ENCODE measurements at regions not wholly inside any gene's neighbourhood (a gene's known extent, or its start where the extent isn't known, plus 50 kb on each side); places are given as distances from the start of the nearest gene placed in this dataset.

GRCh38 chr13:54216221-54216620 lies 1187.6 kb downstream of the OLFM4 start:
- no peak overlapping the region for H3K27ac ChIP-seq (ENCODE audit: low read depth in 1 of 2, low read length in 1 of 2)
- WGBS, 2 donors, result 57 to 66% methylated on average over 2 of the region's 2 CpGs
- no peaks in the 10 kb centered on the region for H3K36me3 ChIP-seq (ENCODE audit: control insufficient read depth in 4 of 4, insufficient read depth in 4 of 4, low read length in 4 of 4)
- H3K9me3 ChIP-seq (ENCODE audit: control insufficient read depth in 4 of 4, insufficient read depth in 3 of 4, low read length in 3 of 4), result no peaks in the 10 kb centered on the region
- DNase-seq (no peak), ATAC-seq (ENCODE audit: insufficient read depth, low FRiP score) (no peak)
- no peaks in the 10 kb centered on the region for H3K4me1 ChIP-seq (ENCODE audit: control insufficient read depth in 5 of 5, insufficient read depth in 5 of 5, low read length in 5 of 5)
- no peak for TF ChIP-seq CTCF (IDR thresholded peaks at IDR 0.05; ENCODE audit: control extremely low read depth, extremely low read depth)
- no peaks in the 10 kb centered on the region for H3K27me3 ChIP-seq (ENCODE audit: control insufficient read depth in 3 of 3, insufficient read depth in 3 of 3, low read length in 2 of 3)
- H3K9ac ChIP-seq (ENCODE audit: insufficient read depth in 1 of 2, low read length in 2 of 2), result no peak overlapping the region
- H3K4me3 ChIP-seq, result no peak overlapping the region

GRCh38 chr13:54226876-54227275 lies 1198.3 kb downstream of the OLFM4 start:
- TF ChIP-seq CTCF (IDR thresholded peaks at IDR 0.05; ENCODE audit: control extremely low read depth, extremely low read depth), result no peak
- no peak for DNase-seq
- Histone ChIP-seq H3K27ac (ENCODE audit: low read depth in 1 of 2, low read length in 1 of 2) (no peak overlapping the region), H3K27me3 (ENCODE audit: control insufficient read depth in 3 of 3, insufficient read depth in 3 of 3, low read length in 2 of 3) (peaks cover 0 to 3% (median 0%) of the 10 kb centered on the region in 3 donors), H3K9me3 (ENCODE audit: control insufficient read depth in 4 of 4, insufficient read depth in 3 of 4, low read length in 3 of 4) (no peaks in the 10 kb centered on the region), H3K4me1 (ENCODE audit: control insufficient read depth in 5 of 5, insufficient read depth in 5 of 5, low read length in 5 of 5) (no peaks in the 10 kb centered on the region), H3K9ac (ENCODE audit: insufficient read depth in 1 of 2, low read length in 2 of 2) (no peak overlapping the region), H3K36me3 (ENCODE audit: control insufficient read depth in 4 of 4, insufficient read depth in 4 of 4, low read length in 4 of 4) (no peaks in the 10 kb centered on the region), H3K4me3 (no peak overlapping the region)
- no peak for ATAC-seq (ENCODE audit: insufficient read depth, low FRiP score)
- WGBS, 2 donors, result 76 to 81% methylated on average over 1 of the region's 1 CpG

- ATAC-seq (ENCODE audit: insufficient read depth, low FRiP score), result no peak
- no peak for DNase-seq
- no peak overlapping the region for H3K9ac ChIP-seq (ENCODE audit: insufficient read depth in 1 of 2, low read length in 2 of 2)
- H3K27me3 ChIP-seq (ENCODE audit: control insufficient read depth in 3 of 3, insufficient read depth in 3 of 3, low read length in 2 of 3), result peaks cover 0 to 3% (median 0%) of the 10 kb centered on the region in 3 donors
- H3K27ac ChIP-seq (ENCODE audit: low read depth in 1 of 2, low read length in 1 of 2), result no peak overlapping the region
- H3K4me1 ChIP-seq (ENCODE audit: control insufficient read depth in 5 of 5, insufficient read depth in 5 of 5, low read length in 5 of 5), result no peaks in the 10 kb centered on the region
- no peaks in the 10 kb centered on the region for H3K9me3 ChIP-seq (ENCODE audit: control insufficient read depth in 4 of 4, insufficient read depth in 3 of 4, low read length in 3 of 4)
- 33 to 70% methylated on average over 1 of the region's 1 CpG for WGBS, 2 donors
- TF ChIP-seq CTCF (IDR thresholded peaks at IDR 0.05; ENCODE audit: control extremely low read depth, extremely low read depth), result no peak
- no peak overlapping the region for H3K4me3 ChIP-seq
- no peaks in the 10 kb centered on the region for H3K36me3 ChIP-seq (ENCODE audit: control insufficient read depth in 4 of 4, insufficient read depth in 4 of 4, low read length in 4 of 4)
These were observed 1204.1 kb downstream of the OLFM4 start for GRCh38 chr13:54232700-54233099.

GRCh38 chr13:54234607-54235006 lies 1206.0 kb downstream of the OLFM4 start:
- no peaks in the 10 kb centered on the region for H3K4me1 ChIP-seq (ENCODE audit: control insufficient read depth in 5 of 5, insufficient read depth in 5 of 5, low read length in 5 of 5)
- no peaks in the 10 kb centered on the region for H3K9me3 ChIP-seq (ENCODE audit: control insufficient read depth in 4 of 4, insufficient read depth in 3 of 4, low read length in 3 of 4)
- no peak for TF ChIP-seq CTCF (IDR thresholded peaks at IDR 0.05; ENCODE audit: control extremely low read depth, extremely low read depth)
- H3K4me3 ChIP-seq, result no peak overlapping the region
- no peak overlapping the region for H3K9ac ChIP-seq (ENCODE audit: insufficient read depth in 1 of 2, low read length in 2 of 2)
- DNase-seq (no peak), ATAC-seq (ENCODE audit: insufficient read depth, low FRiP score) (no peak)
- 84 to 92% methylated on average over 7 of the region's 7 CpGs for WGBS, 2 donors
- no peak overlapping the region for H3K27ac ChIP-seq (ENCODE audit: low read depth in 1 of 2, low read length in 1 of 2)
- H3K27me3 ChIP-seq (ENCODE audit: control insufficient read depth in 3 of 3, insufficient read depth in 3 of 3, low read length in 2 of 3), result peaks cover 0 to 3% (median 0%) of the 10 kb centered on the region in 3 donors
- no peaks in the 10 kb centered on the region for H3K36me3 ChIP-seq (ENCODE audit: control insufficient read depth in 4 of 4, insufficient read depth in 4 of 4, low read length in 4 of 4)

All from lung (tissue), 11 donors.